Adrenal gland (tissue), 5 donors: ENCODE measurements at regions not wholly inside any gene's neighbourhood (a gene's known extent, or its start where the extent isn't known, plus 50 kb on each side); places are given as distances from the start of the nearest gene placed in this dataset.
"Not testable (repeated sequence)": the region's sequence is repeated elsewhere in the genome, so short reads cannot be mapped to it uniquely, and the experiment has no call there.

Source experiments
- POLR2A ChIP-seq, 2 donors: fragments of 450-650 bp; IDR thresholded peaks; one replicate each; pipeline ENCODE4 v1.6.1; 2017; ENCODE audit warnings: antibody characterized with exemption in 2 of 2, mild to moderate bottlenecking in 2 of 2, moderate library complexity in 1 of 2
- TF ChIP-seq, protein P1 (sequence below), 6 experiments: fragments of 450-650 bp in 4 of 6; fragments of 200-600 bp in 2 of 6; sonication (generic) in 1 of 6; IDR thresholded peaks; 1 replicate in 5 of 6; 2 replicates in 1 of 6; pipeline versions ENCODE4 v1.5.1 to v1.8.0; 2016 to 2021; ENCODE audit warnings: antibody characterized with exemption in 6 of 6, mild to moderate bottlenecking in 2 of 6, moderate library complexity in 1 of 6
- donor health status: DM: no; HTN: no; CAD: no.

DNA sequence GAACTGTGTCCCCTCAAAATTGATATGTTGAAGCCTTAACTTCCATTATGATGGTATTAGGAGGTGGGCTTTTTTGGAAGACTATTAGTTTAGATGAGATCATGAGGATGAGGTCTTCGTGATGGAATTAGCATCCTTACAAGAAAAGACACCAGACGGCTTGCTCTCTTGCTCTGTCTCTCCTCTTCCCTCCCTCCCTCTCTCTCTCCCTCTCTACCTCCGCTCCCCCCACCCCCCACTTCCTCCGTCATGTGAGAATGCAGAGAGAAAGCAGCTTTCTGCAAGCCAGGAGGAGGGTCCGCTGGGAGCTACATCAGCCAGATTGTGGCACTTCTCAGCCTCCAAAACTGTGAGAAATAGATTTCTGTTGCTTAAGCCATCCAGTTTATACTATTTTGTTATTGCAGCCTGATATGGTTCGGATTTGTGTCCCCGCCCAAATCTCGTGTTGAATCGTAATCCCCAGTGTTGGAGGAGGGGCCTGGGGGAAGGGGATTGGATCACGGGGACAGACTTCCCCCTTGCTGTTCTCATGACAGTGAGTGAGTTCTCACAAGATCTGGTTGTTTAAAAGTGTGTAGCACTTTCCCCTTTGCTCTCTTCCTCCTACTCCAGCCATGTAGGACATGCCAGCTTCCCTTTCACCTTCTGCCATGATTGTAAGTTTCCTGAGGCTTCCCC, 76.9 kb downstream of the NPIPA8 start:
- TF ChIP-seq, protein P1, sequence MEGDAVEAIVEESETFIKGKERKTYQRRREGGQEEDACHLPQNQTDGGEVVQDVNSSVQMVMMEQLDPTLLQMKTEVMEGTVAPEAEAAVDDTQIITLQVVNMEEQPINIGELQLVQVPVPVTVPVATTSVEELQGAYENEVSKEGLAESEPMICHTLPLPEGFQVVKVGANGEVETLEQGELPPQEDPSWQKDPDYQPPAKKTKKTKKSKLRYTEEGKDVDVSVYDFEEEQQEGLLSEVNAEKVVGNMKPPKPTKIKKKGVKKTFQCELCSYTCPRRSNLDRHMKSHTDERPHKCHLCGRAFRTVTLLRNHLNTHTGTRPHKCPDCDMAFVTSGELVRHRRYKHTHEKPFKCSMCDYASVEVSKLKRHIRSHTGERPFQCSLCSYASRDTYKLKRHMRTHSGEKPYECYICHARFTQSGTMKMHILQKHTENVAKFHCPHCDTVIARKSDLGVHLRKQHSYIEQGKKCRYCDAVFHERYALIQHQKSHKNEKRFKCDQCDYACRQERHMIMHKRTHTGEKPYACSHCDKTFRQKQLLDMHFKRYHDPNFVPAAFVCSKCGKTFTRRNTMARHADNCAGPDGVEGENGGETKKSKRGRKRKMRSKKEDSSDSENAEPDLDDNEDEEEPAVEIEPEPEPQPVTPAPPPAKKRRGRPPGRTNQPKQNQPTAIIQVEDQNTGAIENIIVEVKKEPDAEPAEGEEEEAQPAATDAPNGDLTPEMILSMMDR (IDR thresholded peaks at IDR 0.05), result not testable (repeated sequence)
- TF ChIP-seq POLR2A (IDR thresholded peaks at IDR 0.05), result not testable (repeated sequence)
